CD14-positive monocyte (primary cell): ENCODE measurements at regions not wholly inside any gene's neighbourhood (a gene's known extent, or its start where the extent isn't known, plus 50 kb on each side); places are given as distances from the start of the nearest gene placed in this dataset.

Experiments
- DNase-seq, 3 donors: peaks; one replicate each; pipeline ENCODE4 v3.0.0-alpha.2; 2011 to 2022
- H2AFZ ChIP-seq: 2 replicates; pipeline ENCODE4 v1.6.0; 2012; ENCODE audit warnings: mild to moderate bottlenecking, low read depth, low read length, inconsistent platforms; ENCODE audit not compliant: insufficient read depth, poor library complexity, severe bottlenecking
- H3K27ac ChIP-seq, 2 donors: 1 replicate in 1 of 2; 2 replicates in 1 of 2; pipeline ENCODE4 v1.5.1; 2012 to 2013; ENCODE audit warnings: low read length in 2 of 2, control low read depth in 1 of 2, inconsistent platforms in 1 of 2, low read depth in 1 of 2, mild to moderate bottlenecking in 1 of 2
- H3K27me3 ChIP-seq, 2 donors: one replicate each; pipeline versions ENCODE4 v1.6.0 to v1.6.1; 2011 to 2013; ENCODE audit warnings: low read length in 2 of 2; ENCODE audit not compliant: control insufficient read depth in 2 of 2, insufficient read depth in 2 of 2
- H3K36me3 ChIP-seq, 2 donors: replicated peaks in 1 of 2; 1 replicate in 1 of 2; 2 replicates in 1 of 2; pipeline versions ENCODE4 v1.5.1 to v1.6.1; 2012 to 2013; ENCODE audit warnings: low read length in 2 of 2, control low read depth in 1 of 2, inconsistent platforms in 1 of 2, mild to moderate bottlenecking in 1 of 2; ENCODE audit not compliant: insufficient read depth in 2 of 2, control insufficient read depth in 1 of 2
- H3K4me1 ChIP-seq, 2 donors: 1 replicate in 1 of 2; 2 replicates in 1 of 2; pipeline versions ENCODE4 v1.5.1 to v1.6.1; 2012 to 2013; ENCODE audit warnings: low read length in 2 of 2, control low read depth in 1 of 2, inconsistent platforms in 1 of 2, mild to moderate bottlenecking in 1 of 2, moderate library complexity in 1 of 2; ENCODE audit not compliant: insufficient read depth in 2 of 2, control insufficient read depth in 1 of 2
- H3K4me2 ChIP-seq: replicated peaks from 2 replicates; pipeline ENCODE3; 2012; ENCODE audit warnings: low read length, moderate library complexity, mild to moderate bottlenecking; ENCODE audit not compliant: poor library complexity, severe bottlenecking; ENCODE audit errors: extremely low read depth
- H3K4me3 ChIP-seq, 3 experiments: fragments of 200-600 bp in 1 of 3; sonication (generic) in 1 of 3; replicated peaks in 1 of 3; 1 replicate in 2 of 3; 2 replicates in 1 of 3; pipeline ENCODE4 v1.5.1; 2011 to 2013; ENCODE audit warnings: low read length in 3 of 3, mild to moderate bottlenecking in 3 of 3, control low read depth in 2 of 3, low read depth in 2 of 3, inconsistent platforms in 1 of 3, moderate library complexity in 1 of 3
- H3K79me2 ChIP-seq: 2 replicates; pipeline ENCODE4 v1.6.0; 2012; ENCODE audit warnings: mild to moderate bottlenecking, control low read depth, inconsistent platforms, low read length, moderate library complexity; ENCODE audit not compliant: insufficient read depth
- H3K9ac ChIP-seq: 2 replicates; pipeline ENCODE4 v1.6.0; 2017; ENCODE audit warnings: low read length, mild to moderate bottlenecking; ENCODE audit not compliant: insufficient read depth, poor library complexity, severe bottlenecking
- H3K9me3 ChIP-seq, 2 donors: replicated peaks in 1 of 2; 1 replicate in 1 of 2; 2 replicates in 1 of 2; pipeline versions ENCODE4 v1.5.1 to v1.6.1; 2012 to 2013; ENCODE audit warnings: low read length in 2 of 2, control low read depth in 1 of 2; ENCODE audit not compliant: control insufficient read depth in 1 of 2, insufficient read depth in 1 of 2
- H4K20me1 ChIP-seq: 2 replicates; pipeline ENCODE4 v1.6.0; 2012; ENCODE audit warnings: mild to moderate bottlenecking, low read length, control low read depth, moderate library complexity; ENCODE audit not compliant: insufficient read depth
- H3K27ac Mint-ChIP-seq, 7 donors: one replicate each; pipeline ENCODE4 v1.8.0; 2020; ENCODE audit warnings: mild to moderate bottlenecking in 7 of 7, mixed read lengths in 7 of 7, moderate library complexity in 6 of 7, inconsistent platforms in 2 of 7
- H3K27me3 Mint-ChIP-seq, 3 donors: one replicate each; pipeline ENCODE4 v1.8.0; 2021 to 2022; ENCODE audit warnings: low read depth in 3 of 3, mild to moderate bottlenecking in 3 of 3, mixed read lengths in 3 of 3, moderate library complexity in 3 of 3, inconsistent platforms in 1 of 3
- H3K36me3 Mint-ChIP-seq, 2 donors: one replicate each; pipeline ENCODE4 v1.8.0; 2020; ENCODE audit warnings: mixed read lengths in 2 of 2, inconsistent platforms in 1 of 2, mild to moderate bottlenecking in 1 of 2
- H3K4me1 Mint-ChIP-seq: one replicate; pipeline ENCODE4 v1.8.0; 2020; ENCODE audit warnings: mild to moderate bottlenecking, mixed read lengths
- H3K4me3 Mint-ChIP-seq, 2 donors: one replicate each; pipeline ENCODE4 v1.8.0; 2020; ENCODE audit warnings: mild to moderate bottlenecking in 2 of 2, mixed read lengths in 2 of 2, moderate library complexity in 1 of 2
- H3K9me3 Mint-ChIP-seq, 7 donors: one replicate each; pipeline ENCODE4 v1.8.0; 2020 to 2022; ENCODE audit warnings: mixed read lengths in 7 of 7, mild to moderate bottlenecking in 6 of 7, moderate library complexity in 6 of 7, inconsistent platforms in 2 of 7
- WGBS: methylation state at CpG from one replicate; pipeline ENCODE4 v1.1.5; 2013; ENCODE audit warnings: missing lambda C conversion rate; ENCODE audit not compliant: insufficient coverage; 5-methylcytosine and 5-hydroxymethylcytosine counted together
- intact Hi-C, 2 donors: fragments of 100-400 bp; cut with micrococcal nuclease; formaldehyde crosslinking; loops; one replicate each; pipeline versions ENCODE4 v1.15.0 to v1.15.1; 2023
- TF ChIP-seq, protein P1 (sequence below): fragments of 200-600 bp; IDR thresholded peaks from one replicate; pipeline ENCODE4 v1.8.0; 2022; ENCODE audit warnings: antibody characterized with exemption, mild to moderate bottlenecking

GRCh38 chr5:2574155-2574554 lies 177.3 kb downstream of the IRX2 start:
- H3K9ac ChIP-seq = no peak overlapping the region
- H4K20me1 ChIP-seq = no peaks in the 10 kb centered on the region
- Mint-ChIP-seq H3K27me3 (peaks cover 0 to 6% (median 1%) of the 10 kb centered on the region in 3 donors), H3K4me1 (no peaks in the 10 kb centered on the region), H3K9me3 (peaks cover 0 to 20% (median 6%) of the 10 kb centered on the region in 7 donors), H3K4me3 (no peak overlapping the region), H3K27ac (no peak overlapping the region), H3K36me3 (no peaks in the 10 kb centered on the region)
- no peak for DNase-seq
- intact Hi-C loops = no loop called here
- 92% methylated on average over 5 of the region's 5 CpGs for WGBS
- H2AFZ ChIP-seq = no peak overlapping the region
- H3K9me3 ChIP-seq = peaks cover 0 to 7% of the 10 kb centered on the region in 2 donors
- TF ChIP-seq, protein P1, sequence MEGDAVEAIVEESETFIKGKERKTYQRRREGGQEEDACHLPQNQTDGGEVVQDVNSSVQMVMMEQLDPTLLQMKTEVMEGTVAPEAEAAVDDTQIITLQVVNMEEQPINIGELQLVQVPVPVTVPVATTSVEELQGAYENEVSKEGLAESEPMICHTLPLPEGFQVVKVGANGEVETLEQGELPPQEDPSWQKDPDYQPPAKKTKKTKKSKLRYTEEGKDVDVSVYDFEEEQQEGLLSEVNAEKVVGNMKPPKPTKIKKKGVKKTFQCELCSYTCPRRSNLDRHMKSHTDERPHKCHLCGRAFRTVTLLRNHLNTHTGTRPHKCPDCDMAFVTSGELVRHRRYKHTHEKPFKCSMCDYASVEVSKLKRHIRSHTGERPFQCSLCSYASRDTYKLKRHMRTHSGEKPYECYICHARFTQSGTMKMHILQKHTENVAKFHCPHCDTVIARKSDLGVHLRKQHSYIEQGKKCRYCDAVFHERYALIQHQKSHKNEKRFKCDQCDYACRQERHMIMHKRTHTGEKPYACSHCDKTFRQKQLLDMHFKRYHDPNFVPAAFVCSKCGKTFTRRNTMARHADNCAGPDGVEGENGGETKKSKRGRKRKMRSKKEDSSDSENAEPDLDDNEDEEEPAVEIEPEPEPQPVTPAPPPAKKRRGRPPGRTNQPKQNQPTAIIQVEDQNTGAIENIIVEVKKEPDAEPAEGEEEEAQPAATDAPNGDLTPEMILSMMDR = no peak
- no peak overlapping the region for H3K4me3 ChIP-seq
- H3K36me3 ChIP-seq = no peaks in the 10 kb centered on the region
- H3K4me1 ChIP-seq = no peaks in the 10 kb centered on the region
- no peaks in the 10 kb centered on the region for H3K27me3 ChIP-seq
- no peak overlapping the region for H3K27ac ChIP-seq
- no peaks in the 10 kb centered on the region for H3K79me2 ChIP-seq
- no peak overlapping the region for H3K4me2 ChIP-seq

- H3K36me3 Mint-ChIP-seq = no peaks in the 10 kb centered on the region
- Histone ChIP-seq H3K36me3 (no peaks in the 10 kb centered on the region), H4K20me1 (no peaks in the 10 kb centered on the region), H3K4me1 (no peaks in the 10 kb centered on the region), H2AFZ (no peak overlapping the region), H3K4me2 (no peak overlapping the region), H3K79me2 (no peaks in the 10 kb centered on the region), H3K9ac (no peak overlapping the region), H3K27ac (no peak overlapping the region), H3K27me3 (no peaks in the 10 kb centered on the region), H3K9me3 (no peaks in the 10 kb centered on the region), H3K4me3 (no peak overlapping the region)
- intact Hi-C loops = no loop called here
- DNase-seq = no peak
- H3K4me1 Mint-ChIP-seq = no peaks in the 10 kb centered on the region
- H3K27me3 Mint-ChIP-seq = peaks cover 0 to 7% (median 1%) of the 10 kb centered on the region in 3 donors
- peaks cover 0 to 11% (median 5%) of the 10 kb centered on the region in 7 donors for H3K9me3 Mint-ChIP-seq
- WGBS = 65% methylated on average over 2 of the region's 10 CpGs
- H3K4me3 Mint-ChIP-seq = no peak overlapping the region
- H3K27ac Mint-ChIP-seq = no peak overlapping the region
- TF ChIP-seq, protein P1 = no peak
These were observed 180.9 kb downstream of the IRX2 start for GRCh38 chr5:2570586-2570985.
